ENCODE measurements at regions not wholly inside any gene's neighbourhood (a gene's known extent, or its start where the extent isn't known, plus 50 kb on each side); places are given as distances from the start of the nearest gene placed in this dataset.

DNA sequence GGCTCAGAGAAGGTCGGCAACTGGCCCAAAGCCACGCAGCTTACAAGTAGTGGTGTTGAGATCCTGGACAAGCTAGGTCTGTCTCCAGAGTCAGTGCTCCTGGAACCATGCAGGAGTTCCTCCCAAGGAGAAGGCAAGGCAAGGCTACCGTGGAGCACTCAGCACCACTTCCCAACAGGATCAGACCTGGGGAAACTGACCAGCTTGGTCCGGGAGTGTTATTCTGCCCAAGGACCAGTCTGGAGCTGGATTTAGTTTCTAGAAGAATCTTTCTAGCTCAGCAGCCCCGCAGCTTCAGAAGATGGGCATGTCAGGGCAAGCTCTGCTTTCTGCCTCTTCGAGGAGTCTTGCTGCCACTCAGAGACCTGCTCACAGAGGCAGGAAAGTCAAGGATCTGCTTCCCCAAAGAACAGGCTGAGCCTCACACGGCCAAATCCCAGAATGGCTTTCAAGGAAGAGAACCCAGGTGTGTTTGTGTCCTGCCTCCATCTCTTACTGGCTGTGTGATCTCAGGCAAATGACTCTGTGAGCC, 302.8 kb downstream of the MATN1 start:
- no peak for TF ChIP-seq BHLHE40 (IDR thresholded peaks at IDR 0.05; ENCODE audit: borderline replicate concordance)
- no peak for TF ChIP-seq FOXM1 (IDR thresholded peaks at IDR 0.05; ENCODE audit: borderline replicate concordance)
- no peak for TF ChIP-seq ZNF384 (IDR thresholded peaks at IDR 0.05)
- no peak for TF ChIP-seq ARNT (IDR thresholded peaks at IDR 0.05)
- no peak for TF ChIP-seq HDGF (IDR thresholded peaks at IDR 0.05; ENCODE audit: borderline replicate concordance)
- no peak for TF ChIP-seq SP1 (IDR thresholded peaks at IDR 0.05)
